ENCODE measurements at regions not wholly inside any gene's neighbourhood (a gene's known extent, or its start where the extent isn't known, plus 50 kb on each side); places are given as distances from the start of the nearest gene placed in this dataset.
"Not testable (repeated sequence)": the region's sequence is repeated elsewhere in the genome, so short reads cannot be mapped to it uniquely, and the experiment has no call there.

DNA sequence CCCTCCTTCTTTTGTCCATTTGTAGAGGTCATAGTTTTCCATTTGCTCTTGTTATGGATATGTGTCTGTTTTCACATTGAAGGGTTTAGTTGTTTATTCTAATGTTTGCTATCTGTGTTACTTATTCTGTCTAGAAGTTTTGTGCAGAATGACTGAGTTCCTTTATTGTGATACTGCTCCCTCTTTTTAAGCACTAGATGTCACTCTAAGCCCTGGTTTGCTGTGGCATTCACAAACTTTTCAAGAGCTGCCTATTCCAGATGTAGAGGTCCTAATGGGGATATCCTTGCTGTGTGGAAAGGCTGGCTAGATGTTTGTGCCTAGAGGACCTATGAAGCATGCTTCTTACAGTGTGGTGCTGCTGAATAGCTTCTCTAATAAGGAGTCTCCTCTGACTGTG, 338.6 kb downstream of the SPIN4 start:
- no peak for DNase-seq (ENCODE audit: low read depth)
- H3K4me3 ChIP-seq (ENCODE audit: low read depth, low read length) = no peak overlapping the region

DNA sequence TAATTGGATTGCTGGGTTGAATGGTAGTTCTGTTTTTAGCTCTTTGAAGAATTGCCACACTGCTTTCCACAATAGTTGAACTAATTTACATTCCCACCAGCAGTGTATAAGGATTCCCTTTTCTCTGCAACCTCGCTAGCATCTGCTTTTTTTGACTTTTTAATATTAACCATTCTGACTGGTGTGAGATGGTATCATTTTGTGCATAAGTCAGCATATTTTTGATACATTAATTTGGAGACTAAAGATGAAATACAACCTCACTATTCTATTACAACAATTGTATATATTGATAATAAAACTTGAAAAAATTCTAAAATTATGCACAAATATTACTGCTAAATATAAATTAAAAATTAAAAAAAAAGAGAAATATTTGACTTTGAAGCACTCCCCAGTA, 350.9 kb downstream of the SPIN4 start:
- H3K4me3 ChIP-seq (ENCODE audit: low read depth, low read length); DNase-seq (ENCODE audit: low read depth): not testable (repeated sequence)
